Bronchial epithelial cell (primary cell): ENCODE measurements at regions not wholly inside any gene's neighbourhood (a gene's known extent, or its start where the extent isn't known, plus 50 kb on each side); places are given as distances from the start of the nearest gene placed in this dataset.

Experiments used
- DNase-seq: peaks from one replicate; pipeline ENCODE4 v3.0.0-alpha.2; 2010; ENCODE audit warnings: low read depth
- FAIRE-seq: peaks from 2 replicates; lab custom pipeline; 2011; peaks lifted over from hg19 to GRCh38; lab: Jason Lieb, UNC
- H3K27me3 ChIP-seq: 2 replicates; pipeline ENCODE4 v1.5.1; 2011; ENCODE audit warnings: low read length; ENCODE audit not compliant: control insufficient read depth, insufficient read depth
- H3K36me3 ChIP-seq: 2 replicates; pipeline ENCODE4 v1.5.1; 2011; ENCODE audit warnings: low read length; ENCODE audit not compliant: control insufficient read depth, insufficient read depth
- H3K4me3 ChIP-seq: 2 replicates; pipeline ENCODE4 v1.5.1; 2011; ENCODE audit warnings: mild to moderate bottlenecking, low read depth, low read length, control low read depth
- CTCF ChIP-seq: IDR thresholded peaks from 2 replicates; pipeline ENCODE4 v1.5.1; 2011; ENCODE audit warnings: mild to moderate bottlenecking, moderate library complexity, low read length, control low read depth, inconsistent platforms; ENCODE audit not compliant: insufficient read depth, severe bottlenecking

- FAIRE-seq (no peak), DNase-seq (no peak)
- Histone ChIP-seq H3K4me3 (no peak overlapping the region), H3K36me3 (no peaks in the 10 kb centered on the region), H3K27me3 (peaks cover 7% of the 10 kb centered on the region)
- no peak for TF ChIP-seq CTCF
Observed at GRCh38 chr20:58092353-58092752, 136.1 kb downstream of the ANKRD60 start.

- no peak for TF ChIP-seq CTCF
- H3K27me3 ChIP-seq, result peaks cover 4% of the 10 kb centered on the region
- FAIRE-seq (no peak), DNase-seq (no peak)
- no peak overlapping the region for H3K4me3 ChIP-seq
- H3K36me3 ChIP-seq, result no peaks in the 10 kb centered on the region
Observed at GRCh38 chr20:58091810-58092209, 136.6 kb downstream of the ANKRD60 start.

GRCh38 chr20:58090161-58090560, 138.3 kb downstream of the ANKRD60 start:
- no peak overlapping the region for H3K4me3 ChIP-seq
- DNase-seq, result no peak
- H3K36me3 ChIP-seq, result no peaks in the 10 kb centered on the region
- TF ChIP-seq CTCF, result no peak
- peaks cover 4% of the 10 kb centered on the region for H3K27me3 ChIP-seq
- FAIRE-seq, result no peak

GRCh38 chr20:58088625-58089024, 139.8 kb downstream of the ANKRD60 start:
- TF ChIP-seq CTCF, result no peak
- DNase-seq, result no peak
- FAIRE-seq, result no peak
- Histone ChIP-seq H3K4me3 (no peak overlapping the region), H3K27me3 (peaks cover 4% of the 10 kb centered on the region), H3K36me3 (no peaks in the 10 kb centered on the region)

- FAIRE-seq (no peak), DNase-seq (no peak)
- TF ChIP-seq CTCF, result no peak
- Histone ChIP-seq H3K36me3 (no peaks in the 10 kb centered on the region), H3K27me3 (peaks cover 4% of the 10 kb centered on the region), H3K4me3 (no peak overlapping the region)
Observed at GRCh38 chr20:58088105-58088504, 140.3 kb downstream of the ANKRD60 start.

- no peaks in the 10 kb centered on the region for H3K36me3 ChIP-seq
- DNase-seq (no peak), FAIRE-seq (no peak)
- no peak for TF ChIP-seq CTCF
- no peak overlapping the region for H3K4me3 ChIP-seq
- H3K27me3 ChIP-seq, result peaks cover 4% of the 10 kb centered on the region
Observed at GRCh38 chr20:58087562-58087858, 140.9 kb downstream of the ANKRD60 start.
